ENCODE measurements at regions not wholly inside any gene's neighbourhood (a gene's known extent, or its start where the extent isn't known, plus 50 kb on each side); places are given as distances from the start of the nearest gene placed in this dataset.

DNA sequence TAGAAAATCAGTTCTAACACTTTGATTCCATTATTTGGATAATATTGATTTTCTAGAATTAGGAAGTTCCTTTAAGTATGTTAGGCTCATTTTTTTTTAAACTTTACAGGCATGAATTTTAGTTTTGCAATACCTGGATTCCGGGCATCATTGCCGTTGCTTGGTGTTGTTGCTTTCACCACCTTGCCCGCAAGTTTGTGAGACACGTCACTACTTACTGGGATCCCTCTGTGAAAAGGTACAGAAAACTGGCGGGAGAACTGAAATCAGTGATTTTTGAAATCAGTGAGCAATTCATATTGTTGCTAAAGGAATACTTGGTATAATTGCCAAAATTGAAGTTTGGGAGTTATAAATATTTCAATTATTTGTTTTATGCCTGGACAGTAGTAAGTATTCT is 232.3 kb upstream of the NPY start:
- TF ChIP-seq EP300 (IDR thresholded peaks at IDR 0.05; ENCODE audit: low read depth) (no peak), POLR2A (IDR thresholded peaks at IDR 0.05) (no peak)
- TF ChIP-seq, protein P1, sequence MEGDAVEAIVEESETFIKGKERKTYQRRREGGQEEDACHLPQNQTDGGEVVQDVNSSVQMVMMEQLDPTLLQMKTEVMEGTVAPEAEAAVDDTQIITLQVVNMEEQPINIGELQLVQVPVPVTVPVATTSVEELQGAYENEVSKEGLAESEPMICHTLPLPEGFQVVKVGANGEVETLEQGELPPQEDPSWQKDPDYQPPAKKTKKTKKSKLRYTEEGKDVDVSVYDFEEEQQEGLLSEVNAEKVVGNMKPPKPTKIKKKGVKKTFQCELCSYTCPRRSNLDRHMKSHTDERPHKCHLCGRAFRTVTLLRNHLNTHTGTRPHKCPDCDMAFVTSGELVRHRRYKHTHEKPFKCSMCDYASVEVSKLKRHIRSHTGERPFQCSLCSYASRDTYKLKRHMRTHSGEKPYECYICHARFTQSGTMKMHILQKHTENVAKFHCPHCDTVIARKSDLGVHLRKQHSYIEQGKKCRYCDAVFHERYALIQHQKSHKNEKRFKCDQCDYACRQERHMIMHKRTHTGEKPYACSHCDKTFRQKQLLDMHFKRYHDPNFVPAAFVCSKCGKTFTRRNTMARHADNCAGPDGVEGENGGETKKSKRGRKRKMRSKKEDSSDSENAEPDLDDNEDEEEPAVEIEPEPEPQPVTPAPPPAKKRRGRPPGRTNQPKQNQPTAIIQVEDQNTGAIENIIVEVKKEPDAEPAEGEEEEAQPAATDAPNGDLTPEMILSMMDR (IDR thresholded peaks at IDR 0.05): no peak

Data from transverse colon (tissue), 3 donors.